ENCODE measurements at regions not wholly inside any gene's neighbourhood (a gene's known extent, or its start where the extent isn't known, plus 50 kb on each side); places are given as distances from the start of the nearest gene placed in this dataset.

DNA sequence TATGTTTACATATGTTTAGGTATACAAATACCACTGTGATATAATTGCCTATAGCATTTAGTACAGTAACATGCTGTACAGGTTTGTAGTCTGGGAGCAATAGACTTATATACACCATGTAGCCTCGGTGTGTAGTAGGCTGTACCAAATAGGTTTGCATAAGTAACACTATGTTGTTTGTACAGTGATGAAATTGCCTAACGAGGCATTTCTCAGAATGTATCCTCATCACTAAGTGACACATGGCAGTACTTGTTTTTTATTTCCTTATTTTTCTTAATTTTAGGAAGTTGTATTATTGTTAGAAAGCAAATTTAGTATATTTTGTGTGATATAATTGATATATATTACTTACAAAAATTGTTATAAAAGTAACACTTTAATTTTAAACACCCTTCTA, 840.9 kb downstream of the LTN1 start:
- H3K9me3 Mint-ChIP-seq (ENCODE audit: unreplicated experiment), result no peaks in the 10 kb centered on the region
- DNase-seq, result no peak
- H3K36me3 Mint-ChIP-seq (ENCODE audit: unreplicated experiment), result no peaks in the 10 kb centered on the region
- H3K4me3 Mint-ChIP-seq (ENCODE audit: unreplicated experiment), result no peak overlapping the region
- no peaks in the 10 kb centered on the region for H3K4me1 Mint-ChIP-seq (ENCODE audit: low read depth, unreplicated experiment)
- H3K27me3 Mint-ChIP-seq (ENCODE audit: unreplicated experiment), result no peaks in the 10 kb centered on the region
- H3K27ac Mint-ChIP-seq (ENCODE audit: unreplicated experiment), result no peak overlapping the region
- TF ChIP-seq, protein P1, sequence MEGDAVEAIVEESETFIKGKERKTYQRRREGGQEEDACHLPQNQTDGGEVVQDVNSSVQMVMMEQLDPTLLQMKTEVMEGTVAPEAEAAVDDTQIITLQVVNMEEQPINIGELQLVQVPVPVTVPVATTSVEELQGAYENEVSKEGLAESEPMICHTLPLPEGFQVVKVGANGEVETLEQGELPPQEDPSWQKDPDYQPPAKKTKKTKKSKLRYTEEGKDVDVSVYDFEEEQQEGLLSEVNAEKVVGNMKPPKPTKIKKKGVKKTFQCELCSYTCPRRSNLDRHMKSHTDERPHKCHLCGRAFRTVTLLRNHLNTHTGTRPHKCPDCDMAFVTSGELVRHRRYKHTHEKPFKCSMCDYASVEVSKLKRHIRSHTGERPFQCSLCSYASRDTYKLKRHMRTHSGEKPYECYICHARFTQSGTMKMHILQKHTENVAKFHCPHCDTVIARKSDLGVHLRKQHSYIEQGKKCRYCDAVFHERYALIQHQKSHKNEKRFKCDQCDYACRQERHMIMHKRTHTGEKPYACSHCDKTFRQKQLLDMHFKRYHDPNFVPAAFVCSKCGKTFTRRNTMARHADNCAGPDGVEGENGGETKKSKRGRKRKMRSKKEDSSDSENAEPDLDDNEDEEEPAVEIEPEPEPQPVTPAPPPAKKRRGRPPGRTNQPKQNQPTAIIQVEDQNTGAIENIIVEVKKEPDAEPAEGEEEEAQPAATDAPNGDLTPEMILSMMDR (IDR thresholded peaks at IDR 0.05; ENCODE audit: partially characterized antibody, unreplicated experiment), result no peak

DNA sequence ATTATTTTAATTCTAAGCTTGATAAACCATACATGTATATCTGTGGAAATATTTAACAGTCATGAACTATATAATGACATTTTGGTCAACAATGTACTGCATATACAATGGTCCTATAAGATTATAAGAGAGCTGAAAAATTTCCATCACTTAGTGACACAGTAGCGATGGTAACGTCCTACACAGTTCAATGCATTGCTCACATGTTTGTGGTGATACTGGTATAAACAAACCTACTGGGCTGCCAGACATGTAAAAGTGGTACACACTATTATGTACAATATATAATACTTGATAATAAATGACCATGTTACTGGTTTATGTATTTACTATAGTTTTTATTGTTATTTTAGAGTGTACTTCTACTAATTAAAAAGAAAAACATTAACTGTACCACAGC, 841.9 kb downstream of the LTN1 start:
- Mint-ChIP-seq H3K9me3 (ENCODE audit: unreplicated experiment) (no peaks in the 10 kb centered on the region), H3K36me3 (ENCODE audit: unreplicated experiment) (no peaks in the 10 kb centered on the region), H3K27me3 (ENCODE audit: unreplicated experiment) (no peaks in the 10 kb centered on the region), H3K4me1 (ENCODE audit: low read depth, unreplicated experiment) (no peaks in the 10 kb centered on the region), H3K27ac (ENCODE audit: unreplicated experiment) (no peak overlapping the region), H3K4me3 (ENCODE audit: unreplicated experiment) (no peak overlapping the region)
- TF ChIP-seq, protein P1 (IDR thresholded peaks at IDR 0.05; ENCODE audit: partially characterized antibody, unreplicated experiment), result no peak
- DNase-seq, result no peak

DNA sequence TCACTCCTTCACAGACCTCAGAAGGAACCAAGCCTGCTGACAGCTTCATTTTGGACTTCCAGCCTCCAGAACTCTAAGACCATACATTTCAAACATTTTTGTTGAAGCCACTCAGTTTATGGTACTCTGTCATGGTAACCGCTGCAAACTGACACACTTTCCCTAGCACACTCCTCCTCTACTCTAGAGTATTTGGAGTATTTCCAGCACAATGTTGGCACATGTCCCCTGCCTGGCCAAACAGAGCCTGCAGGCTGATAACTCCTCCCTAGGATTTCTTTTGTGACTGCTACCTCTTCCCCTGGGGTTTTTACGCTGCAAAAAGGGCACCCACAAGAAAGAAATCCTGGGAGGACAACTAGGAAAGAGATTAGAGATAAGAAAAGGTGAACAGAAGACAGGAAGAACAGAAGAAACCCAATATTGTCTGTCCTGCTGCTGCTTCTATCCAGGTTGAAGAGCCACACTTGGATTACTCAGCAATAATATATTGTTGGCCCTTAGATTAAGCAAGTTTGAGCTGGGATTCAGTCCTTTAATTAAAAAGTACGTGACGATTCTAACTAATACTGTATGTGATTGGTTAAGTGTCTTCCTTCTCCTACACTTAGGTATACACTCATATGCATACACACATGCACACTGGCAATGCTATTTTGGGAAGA, 844.1 kb downstream of the LTN1 start:
- Mint-ChIP-seq H3K4me3 (ENCODE audit: unreplicated experiment) (no peak overlapping the region), H3K27me3 (ENCODE audit: unreplicated experiment) (no peaks in the 10 kb centered on the region), H3K4me1 (ENCODE audit: low read depth, unreplicated experiment) (no peaks in the 10 kb centered on the region), H3K9me3 (ENCODE audit: unreplicated experiment) (no peaks in the 10 kb centered on the region), H3K27ac (ENCODE audit: unreplicated experiment) (no peak overlapping the region), H3K36me3 (ENCODE audit: unreplicated experiment) (no peaks in the 10 kb centered on the region)
- TF ChIP-seq, protein P1 (IDR thresholded peaks at IDR 0.05; ENCODE audit: partially characterized antibody, unreplicated experiment), result no peak
- no peak for DNase-seq

DNA sequence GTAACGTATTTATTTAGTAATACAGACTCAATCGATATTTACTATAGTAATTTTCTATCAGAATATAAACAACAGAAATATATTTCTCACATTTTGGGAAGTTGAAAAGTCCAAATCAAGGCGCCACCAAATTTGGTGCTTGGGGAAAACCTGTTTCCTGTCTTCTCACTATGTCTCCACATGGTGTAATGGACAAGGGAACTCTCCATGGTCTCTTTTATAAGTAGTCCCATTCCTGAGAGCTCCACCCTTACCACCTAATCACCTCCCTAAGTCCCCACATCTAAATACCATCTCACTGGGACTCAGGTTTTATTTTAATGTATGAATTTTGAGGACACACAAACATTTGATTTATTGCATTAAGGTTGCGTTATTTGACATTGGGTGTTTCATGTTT, 848.0 kb downstream of the LTN1 start:
- TF ChIP-seq, protein P1 (IDR thresholded peaks at IDR 0.05; ENCODE audit: partially characterized antibody, unreplicated experiment), result no peak
- H3K4me1 Mint-ChIP-seq (ENCODE audit: low read depth, unreplicated experiment), result no peaks in the 10 kb centered on the region
- no peaks in the 10 kb centered on the region for H3K9me3 Mint-ChIP-seq (ENCODE audit: unreplicated experiment)
- no peak for DNase-seq
- no peak overlapping the region for H3K27ac Mint-ChIP-seq (ENCODE audit: unreplicated experiment)
- no peaks in the 10 kb centered on the region for H3K27me3 Mint-ChIP-seq (ENCODE audit: unreplicated experiment)
- no peak overlapping the region for H3K4me3 Mint-ChIP-seq (ENCODE audit: unreplicated experiment)
- H3K36me3 Mint-ChIP-seq (ENCODE audit: unreplicated experiment), result no peaks in the 10 kb centered on the region

DNA sequence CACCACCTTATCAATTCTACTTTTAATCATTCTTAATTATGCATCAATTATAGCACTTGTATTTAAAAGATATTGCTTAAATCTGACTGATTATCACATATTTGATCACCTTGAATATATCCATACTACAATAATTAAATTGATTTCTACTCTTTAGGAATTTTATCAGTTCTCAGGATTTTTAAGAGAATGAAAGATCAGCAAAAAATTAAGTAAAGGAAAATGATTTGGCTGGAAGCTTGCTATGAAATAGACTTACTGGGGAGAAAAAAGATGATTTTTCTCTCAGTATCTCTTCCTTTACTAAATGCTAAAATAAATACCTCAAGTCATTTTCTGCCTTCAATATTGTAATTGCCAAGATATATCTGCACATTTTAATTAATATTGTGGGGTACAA, 848.6 kb downstream of the LTN1 start:
- TF ChIP-seq, protein P1 (IDR thresholded peaks at IDR 0.05; ENCODE audit: partially characterized antibody, unreplicated experiment), result no peak
- no peak overlapping the region for H3K4me3 Mint-ChIP-seq (ENCODE audit: unreplicated experiment)
- H3K36me3 Mint-ChIP-seq (ENCODE audit: unreplicated experiment), result no peaks in the 10 kb centered on the region
- no peaks in the 10 kb centered on the region for H3K9me3 Mint-ChIP-seq (ENCODE audit: unreplicated experiment)
- no peak overlapping the region for H3K27ac Mint-ChIP-seq (ENCODE audit: unreplicated experiment)
- DNase-seq, result no peak
- H3K27me3 Mint-ChIP-seq (ENCODE audit: unreplicated experiment), result no peaks in the 10 kb centered on the region
- no peaks in the 10 kb centered on the region for H3K4me1 Mint-ChIP-seq (ENCODE audit: low read depth, unreplicated experiment)
